ENCODE measurements at regions not wholly inside any gene's neighbourhood (a gene's known extent, or its start where the extent isn't known, plus 50 kb on each side); places are given as distances from the start of the nearest gene placed in this dataset.

DNA sequence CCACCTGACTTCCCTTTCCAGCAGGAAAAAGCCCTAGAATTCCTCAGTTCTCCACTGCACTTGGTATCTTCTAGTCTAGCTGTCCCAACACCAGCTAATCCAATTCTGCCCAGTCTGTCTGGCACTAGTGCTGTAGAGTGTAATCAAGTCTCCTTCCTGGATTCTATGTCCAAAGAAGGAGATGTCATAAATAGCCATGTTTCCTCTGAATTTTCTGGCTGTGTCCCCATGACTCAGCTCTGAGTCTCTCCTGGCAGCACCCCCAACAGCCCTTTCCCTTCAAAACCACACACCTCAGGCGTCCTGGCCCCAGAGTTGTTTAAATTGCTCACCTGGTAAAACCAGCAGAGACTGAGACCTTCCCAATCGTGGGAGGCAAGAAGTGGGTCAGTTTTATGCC lies 197.2 kb downstream of the GRXCR1 start:
- Mint-ChIP-seq H3K27me3 (ENCODE audit: insufficient read depth) (no peaks in the 10 kb centered on the region), H3K36me3 (ENCODE audit: low read depth) (no peaks in the 10 kb centered on the region), H3K4me1 (ENCODE audit: low read depth) (no peaks in the 10 kb centered on the region), H3K27ac (no peak overlapping the region), H3K9me3 (peaks cover 16% of the 10 kb centered on the region), H3K4me3 (no peak overlapping the region)
- TF ChIP-seq, protein P1, sequence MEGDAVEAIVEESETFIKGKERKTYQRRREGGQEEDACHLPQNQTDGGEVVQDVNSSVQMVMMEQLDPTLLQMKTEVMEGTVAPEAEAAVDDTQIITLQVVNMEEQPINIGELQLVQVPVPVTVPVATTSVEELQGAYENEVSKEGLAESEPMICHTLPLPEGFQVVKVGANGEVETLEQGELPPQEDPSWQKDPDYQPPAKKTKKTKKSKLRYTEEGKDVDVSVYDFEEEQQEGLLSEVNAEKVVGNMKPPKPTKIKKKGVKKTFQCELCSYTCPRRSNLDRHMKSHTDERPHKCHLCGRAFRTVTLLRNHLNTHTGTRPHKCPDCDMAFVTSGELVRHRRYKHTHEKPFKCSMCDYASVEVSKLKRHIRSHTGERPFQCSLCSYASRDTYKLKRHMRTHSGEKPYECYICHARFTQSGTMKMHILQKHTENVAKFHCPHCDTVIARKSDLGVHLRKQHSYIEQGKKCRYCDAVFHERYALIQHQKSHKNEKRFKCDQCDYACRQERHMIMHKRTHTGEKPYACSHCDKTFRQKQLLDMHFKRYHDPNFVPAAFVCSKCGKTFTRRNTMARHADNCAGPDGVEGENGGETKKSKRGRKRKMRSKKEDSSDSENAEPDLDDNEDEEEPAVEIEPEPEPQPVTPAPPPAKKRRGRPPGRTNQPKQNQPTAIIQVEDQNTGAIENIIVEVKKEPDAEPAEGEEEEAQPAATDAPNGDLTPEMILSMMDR (IDR thresholded peaks at IDR 0.05): no peak
- DNase-seq: no peak

GRCh38 chr4:43103048-43103447 lies 210.5 kb downstream of the GRXCR1 start:
- Mint-ChIP-seq H3K27me3 (ENCODE audit: insufficient read depth) (no peaks in the 10 kb centered on the region), H3K27ac (no peak overlapping the region), H3K4me1 (ENCODE audit: low read depth) (no peaks in the 10 kb centered on the region), H3K9me3 (peaks cover 11% of the 10 kb centered on the region), H3K36me3 (ENCODE audit: low read depth) (no peaks in the 10 kb centered on the region), H3K4me3 (no peak overlapping the region)
- DNase-seq: no peak
- TF ChIP-seq, protein P1 (IDR thresholded peaks at IDR 0.05): no peak

DNA sequence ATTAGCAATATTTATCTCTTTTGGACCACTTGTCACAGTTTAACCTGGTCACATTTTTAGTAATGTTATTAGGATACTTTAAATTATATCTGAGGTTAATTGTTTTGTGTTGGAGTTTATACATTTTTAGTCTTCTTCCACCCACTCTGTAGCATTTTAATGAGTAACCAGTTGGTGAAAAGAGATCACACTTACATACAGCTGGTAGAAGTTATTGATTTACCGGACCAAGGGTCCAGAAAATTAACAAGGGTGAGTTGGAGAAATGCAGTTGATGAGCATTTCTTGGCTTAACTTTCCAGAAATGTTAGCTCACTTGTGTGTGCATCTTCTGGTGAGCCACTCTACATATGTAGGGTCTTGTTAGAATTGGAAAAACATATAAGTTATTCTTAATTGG lies 219.6 kb downstream of the GRXCR1 start:
- H3K9me3 Mint-ChIP-seq: peaks cover 12% of the 10 kb centered on the region
- TF ChIP-seq, protein P1 (IDR thresholded peaks at IDR 0.05): no peak
- no peak overlapping the region for H3K27ac Mint-ChIP-seq
- no peaks in the 10 kb centered on the region for H3K27me3 Mint-ChIP-seq (ENCODE audit: insufficient read depth)
- H3K4me3 Mint-ChIP-seq: no peak overlapping the region
- no peaks in the 10 kb centered on the region for H3K36me3 Mint-ChIP-seq (ENCODE audit: low read depth)
- H3K4me1 Mint-ChIP-seq (ENCODE audit: low read depth): no peaks in the 10 kb centered on the region
- DNase-seq: no peak

DNA sequence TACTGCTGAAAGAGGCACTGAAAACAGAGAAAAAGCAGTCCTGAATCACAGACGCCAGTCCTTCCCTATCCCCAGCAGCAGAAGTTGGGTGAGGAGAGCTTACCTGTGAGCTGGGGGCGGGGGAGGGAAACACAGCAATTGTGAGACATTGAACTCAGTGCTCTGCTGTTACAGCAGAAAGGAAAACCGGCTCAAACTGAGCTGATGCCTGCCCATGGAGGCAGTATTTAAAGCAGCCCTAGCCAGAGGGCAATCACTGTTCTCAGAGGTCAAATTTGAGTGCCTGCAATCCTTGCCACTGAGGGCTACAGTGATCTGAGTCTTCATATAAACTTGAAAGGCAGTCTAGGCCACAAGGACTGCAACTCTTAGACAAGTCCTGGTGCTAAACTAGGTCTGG lies 220.7 kb downstream of the GRXCR1 start:
- H3K4me3 Mint-ChIP-seq: no peak overlapping the region
- DNase-seq: no peak
- H3K27ac Mint-ChIP-seq: no peak overlapping the region
- H3K36me3 Mint-ChIP-seq (ENCODE audit: low read depth): no peaks in the 10 kb centered on the region
- TF ChIP-seq, protein P1 (IDR thresholded peaks at IDR 0.05): no peak
- no peaks in the 10 kb centered on the region for H3K27me3 Mint-ChIP-seq (ENCODE audit: insufficient read depth)
- H3K4me1 Mint-ChIP-seq (ENCODE audit: low read depth): no peaks in the 10 kb centered on the region
- peaks cover 18% of the 10 kb centered on the region for H3K9me3 Mint-ChIP-seq

DNA sequence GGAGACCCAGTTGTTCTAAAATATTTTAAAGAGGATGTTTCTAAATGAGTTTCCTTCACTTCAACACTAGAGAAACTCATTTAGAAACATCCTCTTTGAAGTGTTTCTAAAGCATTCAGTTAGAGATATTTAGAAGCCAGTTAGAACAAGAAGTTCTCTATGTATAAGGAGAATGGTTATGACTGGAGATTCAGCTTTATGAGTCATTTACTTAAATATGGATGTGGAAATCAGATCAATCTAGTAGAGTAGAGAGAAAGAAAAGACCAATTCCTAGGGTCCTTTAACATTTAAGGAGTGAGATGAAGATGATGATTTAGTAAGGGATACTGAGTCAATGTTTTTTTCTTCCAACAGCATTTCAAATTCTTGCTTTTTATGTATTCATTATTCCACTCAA lies 234.1 kb downstream of the GRXCR1 start:
- Mint-ChIP-seq H3K4me3 (no peak overlapping the region), H3K4me1 (ENCODE audit: low read depth) (no peaks in the 10 kb centered on the region), H3K27me3 (ENCODE audit: insufficient read depth) (no peaks in the 10 kb centered on the region), H3K36me3 (ENCODE audit: low read depth) (no peaks in the 10 kb centered on the region; the same call in 1 of the 2 replicates), H3K9me3 (peaks cover 23% of the 10 kb centered on the region), H3K27ac (no peak overlapping the region)
- TF ChIP-seq, protein P1 (IDR thresholded peaks at IDR 0.05): no peak
- no peak for DNase-seq

All from HFFc6 (cell line).